ENCODE measurements at regions not wholly inside any gene's neighbourhood (a gene's known extent, or its start where the extent isn't known, plus 50 kb on each side); places are given as distances from the start of the nearest gene placed in this dataset.

GRCh38 chr4:42824278-42824977 is 68.1 kb upstream of the GRXCR1 start:
- Histone ChIP-seq H3K36me3 (ENCODE audit: insufficient read depth, low read length) (no peaks in the 10 kb centered on the region), H3K9me3 (ENCODE audit: control insufficient read depth in 1 of 2, insufficient read depth in 1 of 2, low read length in 2 of 2) (no peaks in the 10 kb centered on the region), H3K27me3 (ENCODE audit: control insufficient read depth in 1 of 2, insufficient read depth in 2 of 2, low read length in 2 of 2) (no peaks in the 10 kb centered on the region), H3K4me1 (ENCODE audit: insufficient read depth, low read length) (no peaks in the 10 kb centered on the region), H3K27ac (ENCODE audit: low read depth in 1 of 2, low read length in 2 of 2) (no peak overlapping the region), H3K4me3 (ENCODE audit: low read length) (no peak overlapping the region)
- Mint-ChIP-seq H3K9me3 (no peaks in the 10 kb centered on the region), H3K4me1 (ENCODE audit: low read depth) (no peaks in the 10 kb centered on the region), H3K27me3 (no peaks in the 10 kb centered on the region), H3K27ac (no peak overlapping the region), H3K36me3 (ENCODE audit: low read depth) (no peaks in the 10 kb centered on the region), H3K4me3 (no peak overlapping the region)
- DNase-seq (no peak), ATAC-seq (ENCODE audit: poor library complexity) (no peak)
- CTCF ChIA-PET = no interaction called here
- intact Hi-C loops (cut with DNase I, micrococcal nuclease) = no loop called here
- POLR2A ChIA-PET = no interaction called here
- no peak for TF ChIP-seq CTCF (IDR thresholded peaks at IDR 0.05)

GRCh38 chr4:42821230-42821629 is 71.3 kb upstream of the GRXCR1 start:
- ATAC-seq (ENCODE audit: poor library complexity) (no peak), DNase-seq (no peak)
- H3K36me3 Mint-ChIP-seq (ENCODE audit: low read depth) = no peaks in the 10 kb centered on the region
- POLR2A ChIA-PET = no interaction called here
- H3K27ac Mint-ChIP-seq = no peak overlapping the region
- Histone ChIP-seq H3K4me3 (ENCODE audit: low read length) (no peak overlapping the region), H3K27me3 (ENCODE audit: control insufficient read depth in 1 of 2, insufficient read depth in 2 of 2, low read length in 2 of 2) (no peaks in the 10 kb centered on the region), H3K4me1 (ENCODE audit: insufficient read depth, low read length) (no peaks in the 10 kb centered on the region), H3K36me3 (ENCODE audit: insufficient read depth, low read length) (no peaks in the 10 kb centered on the region), H3K9me3 (ENCODE audit: control insufficient read depth in 1 of 2, insufficient read depth in 1 of 2, low read length in 2 of 2) (no peaks in the 10 kb centered on the region), H3K27ac (ENCODE audit: low read depth in 1 of 2, low read length in 2 of 2) (no peak overlapping the region)
- H3K9me3 Mint-ChIP-seq = no peaks in the 10 kb centered on the region
- TF ChIP-seq CTCF (IDR thresholded peaks at IDR 0.05) = no peak
- H3K4me1 Mint-ChIP-seq (ENCODE audit: low read depth) = no peaks in the 10 kb centered on the region
- CTCF ChIA-PET = interaction anchor here (1.5 kb wide), 1 partner anchor 11 kb away, joined by 3 read pairs; no protein-coding TSS in a partner anchor
- H3K27me3 Mint-ChIP-seq = no peaks in the 10 kb centered on the region
- no peak overlapping the region for H3K4me3 Mint-ChIP-seq
- intact Hi-C loops (cut with DNase I, micrococcal nuclease) = no loop called here

- Mint-ChIP-seq H3K27me3 (no peaks in the 10 kb centered on the region), H3K4me1 (ENCODE audit: low read depth) (no peaks in the 10 kb centered on the region), H3K36me3 (ENCODE audit: low read depth) (no peaks in the 10 kb centered on the region), H3K4me3 (no peak overlapping the region), H3K27ac (no peak overlapping the region), H3K9me3 (no peaks in the 10 kb centered on the region)
- no peaks in the 10 kb centered on the region for H3K4me1 ChIP-seq (ENCODE audit: insufficient read depth, low read length)
- no peak overlapping the region for H3K27ac ChIP-seq (ENCODE audit: low read depth in 1 of 2, low read length in 2 of 2)
- H3K4me3 ChIP-seq (ENCODE audit: low read length) = no peak overlapping the region
- no peaks in the 10 kb centered on the region for H3K36me3 ChIP-seq (ENCODE audit: insufficient read depth, low read length)
- H3K27me3 ChIP-seq (ENCODE audit: control insufficient read depth in 1 of 2, insufficient read depth in 2 of 2, low read length in 2 of 2) = no peaks in the 10 kb centered on the region
- DNase-seq (no peak), ATAC-seq (ENCODE audit: poor library complexity) (no peak)
- ChIA-PET CTCF (no interaction called here), POLR2A (no interaction called here)
- no peaks in the 10 kb centered on the region for H3K9me3 ChIP-seq (ENCODE audit: control insufficient read depth in 1 of 2, insufficient read depth in 1 of 2, low read length in 2 of 2)
- TF ChIP-seq CTCF (IDR thresholded peaks at IDR 0.05) = no peak
- intact Hi-C loops (cut with DNase I, micrococcal nuclease) = no loop called here
Observed at GRCh38 chr4:42819863-42820514, 72.5 kb upstream of the GRXCR1 start.

All from CD4-positive, alpha-beta T cell (primary cell).